H1 (cell line): ENCODE measurements at regions not wholly inside any gene's neighbourhood (a gene's known extent, or its start where the extent isn't known, plus 50 kb on each side); places are given as distances from the start of the nearest gene placed in this dataset.

Experiments used
- CTCF ChIA-PET: fragments of 300-600 bp; sonication (Branson Sonifier 250); formaldehyde crosslinking; loops from one replicate; lab custom pipeline; 2021; ENCODE audit not compliant: partially characterized antibody; lab: Charles Lee
- POLR2A ChIA-PET: fragments of 300-600 bp; sonication (Branson Sonifier 250); formaldehyde crosslinking; loops from one replicate; lab custom pipeline; 2021; ENCODE audit warnings: inconsistent platforms; ENCODE audit not compliant: partially characterized antibody; lab: Charles Lee
- DNase-seq, 2 experiments: peaks; one replicate each; pipeline versions ENCODE4 v3.0.0 to v3.0.0-alpha.2; 2010 to 2022; ENCODE audit warnings: low spot score in 2 of 2, low read depth in 1 of 2, mixed read lengths in 1 of 2
- FAIRE-seq: peaks from 2 replicates; lab custom pipeline; 2011; peaks lifted over from hg19 to GRCh38; lab: Jason Lieb, UNC
- H2AFZ ChIP-seq: 2 replicates; pipeline ENCODE4 v1.8.1; 2012; ENCODE audit warnings: low read length, inconsistent platforms
- H2AK5ac ChIP-seq: 2 replicates; pipeline ENCODE4 v1.6.1; 2013; ENCODE audit warnings: low read depth, low read length
- H2BK120ac ChIP-seq: replicated peaks from 2 replicates; pipeline ENCODE3; 2013; ENCODE audit warnings: low read depth, low read length, inconsistent platforms
- H2BK12ac ChIP-seq: 2 replicates; pipeline ENCODE4 v1.6.1; 2013; ENCODE audit warnings: low read depth, low read length
- H2BK15ac ChIP-seq: 2 replicates; pipeline ENCODE4 v1.6.1; 2013; ENCODE audit warnings: low read length
- H2BK20ac ChIP-seq: 2 replicates; pipeline ENCODE4 v1.6.1; 2013; ENCODE audit warnings: low read length
- H2BK5ac ChIP-seq: 2 replicates; pipeline ENCODE4 v1.6.1; 2013; ENCODE audit warnings: low read depth, low read length
- H3K14ac ChIP-seq: 2 replicates; pipeline ENCODE4 v1.6.1; 2013; ENCODE audit warnings: inconsistent platforms; ENCODE audit not compliant: insufficient read length
- H3K18ac ChIP-seq: 2 replicates; pipeline ENCODE4 v1.6.1; 2013; ENCODE audit warnings: low read length; ENCODE audit errors: extremely low read depth
- H3K23ac ChIP-seq: 2 replicates; pipeline ENCODE4 v1.6.1; 2013; ENCODE audit warnings: inconsistent platforms; ENCODE audit not compliant: insufficient read length
- H3K23me2 ChIP-seq: 2 replicates; pipeline ENCODE4 v1.6.1; 2013; ENCODE audit warnings: low read depth, low read length
- H3K27ac ChIP-seq: 2 replicates; pipeline ENCODE4 v1.6.1; 2011; ENCODE audit warnings: low read depth, low read length, inconsistent platforms
- H3K27me3 ChIP-seq, 4 experiments: replicated peaks in 1 of 4; 1 replicate in 1 of 4; 2 replicates in 3 of 4; pipeline versions ENCODE4 v1.6.1 to v1.8.1; 2011 to 2013; ENCODE audit warnings: low read length in 3 of 4, mild to moderate bottlenecking in 3 of 4, inconsistent platforms in 2 of 4, mixed read lengths in 2 of 4, moderate library complexity in 1 of 4; ENCODE audit not compliant: control insufficient read depth in 3 of 4, insufficient read depth in 3 of 4; ENCODE audit errors: extremely low read depth in 1 of 4
- H3K36me3 ChIP-seq, 4 experiments: 2 replicates each; pipeline versions ENCODE4 v1.6.1 to v1.8.1; 2011 to 2013; ENCODE audit warnings: mild to moderate bottlenecking in 4 of 4, low read length in 3 of 4, moderate library complexity in 2 of 4, control low read depth in 1 of 4, inconsistent platforms in 1 of 4; ENCODE audit not compliant: insufficient read depth in 4 of 4, control insufficient read depth in 2 of 4
- H3K4ac ChIP-seq: replicated peaks from 2 replicates; pipeline ENCODE3; 2013; ENCODE audit warnings: low read length, low read depth, mixed read lengths, inconsistent platforms; ENCODE audit not compliant: insufficient read length
- H3K4me1 ChIP-seq, 4 experiments: replicated peaks in 1 of 4; 1 replicate in 1 of 4; 2 replicates in 3 of 4; pipeline versions ENCODE4 v1.6.1 to v1.8.1; 2011 to 2013; ENCODE audit warnings: low read length in 3 of 4, inconsistent platforms in 2 of 4, mixed read lengths in 1 of 4; ENCODE audit not compliant: insufficient read depth in 4 of 4, control insufficient read depth in 3 of 4
- H3K4me2 ChIP-seq, 2 experiments: 2 replicates each; pipeline versions ENCODE4 v1.6.1 to v1.8.1; 2011 to 2013; ENCODE audit warnings: low read depth in 2 of 2, low read length in 2 of 2, control low read depth in 1 of 2, inconsistent platforms in 1 of 2, mild to moderate bottlenecking in 1 of 2; ENCODE audit not compliant: insufficient read depth in 1 of 2
- H3K4me3 ChIP-seq, 4 experiments: fragments of 200-600, 300-600 bp in 1 of 4; sonication (generic), shearing (Covaris generic), sonication (Bioruptor Twin) in 1 of 4; 2 replicates each; pipeline versions ENCODE4 v1.5.1 to v1.8.1; 2011 to 2016; ENCODE audit warnings: low read length in 4 of 4, low read depth in 3 of 4, control low read depth in 2 of 4, inconsistent platforms in 2 of 4, mild to moderate bottlenecking in 2 of 4, mixed read lengths in 1 of 4, moderate library complexity in 1 of 4; ENCODE audit not compliant: insufficient read depth in 2 of 4; ENCODE audit errors: extremely low read depth in 1 of 4
- H3K56ac ChIP-seq: replicated peaks from 2 replicates; pipeline ENCODE3; 2013; ENCODE audit warnings: low read depth, mild to moderate bottlenecking, mixed read lengths, low read length, inconsistent platforms; ENCODE audit not compliant: insufficient read length
- H3K79me1 ChIP-seq: 2 replicates; pipeline ENCODE4 v1.6.1; 2013; ENCODE audit warnings: low read depth, low read length, control low read depth
- H3K79me2 ChIP-seq, 2 experiments: 2 replicates each; pipeline versions ENCODE4 v1.6.1 to v1.8.1; 2012 to 2013; ENCODE audit warnings: low read length in 2 of 2, mild to moderate bottlenecking in 2 of 2, inconsistent platforms in 1 of 2; ENCODE audit not compliant: insufficient read depth in 2 of 2, control insufficient read depth in 1 of 2
- H3K9ac ChIP-seq, 4 experiments: replicated peaks in 1 of 4; 1 replicate in 1 of 4; 2 replicates in 3 of 4; pipeline versions ENCODE4 v1.6.1 to v1.8.1; 2011 to 2013; ENCODE audit warnings: low read depth in 3 of 4, low read length in 3 of 4, control low read depth in 2 of 4, mild to moderate bottlenecking in 2 of 4, moderate library complexity in 2 of 4, inconsistent platforms in 1 of 4; ENCODE audit errors: extremely low read depth in 1 of 4
- H3K9me3 ChIP-seq, 2 experiments: 2 replicates each; pipeline versions ENCODE4 v1.6.1 to v1.8.1; 2012 to 2013; ENCODE audit warnings: mild to moderate bottlenecking in 2 of 2, moderate library complexity in 2 of 2, control low read depth in 1 of 2, inconsistent platforms in 1 of 2, low read depth in 1 of 2, low read length in 1 of 2, mixed read lengths in 1 of 2; ENCODE audit not compliant: insufficient read depth in 2 of 2
- H4K20me1 ChIP-seq, 2 experiments: replicated peaks in 1 of 2; 2 replicates each; pipeline versions ENCODE3 to v1.8.1; 2011 to 2013; ENCODE audit warnings: inconsistent platforms in 2 of 2, low read length in 2 of 2, mild to moderate bottlenecking in 1 of 2; ENCODE audit not compliant: insufficient read depth in 2 of 2, control insufficient read depth in 1 of 2
- H4K5ac ChIP-seq: 2 replicates; pipeline ENCODE4 v1.6.1; 2013; ENCODE audit warnings: low read length, low read depth, mixed read lengths, inconsistent platforms; ENCODE audit not compliant: insufficient read length
- H4K8ac ChIP-seq: 2 replicates; pipeline ENCODE4 v1.8.0; 2013; ENCODE audit warnings: mild to moderate bottlenecking, moderate library complexity, low read length, inconsistent platforms; ENCODE audit not compliant: insufficient read depth; ENCODE audit errors: extremely low read depth
- H4K91ac ChIP-seq: replicated peaks from 2 replicates; pipeline ENCODE3; 2013; ENCODE audit warnings: low read length, mixed read lengths, inconsistent platforms; ENCODE audit not compliant: insufficient read length
- KDM5A ChIP-seq: fragments of 200-600 bp; IDR thresholded peaks from 2 replicates; pipeline ENCODE4 v1.7.1; 2012; ENCODE audit warnings: mild to moderate bottlenecking, low read length, inconsistent platforms, mixed read lengths
- WGBS, 2 experiments: shearing (Covaris generic) in 1 of 2; methylation state at CpG; one replicate each; pipeline versions ENCODE4 v1.1.6 to v1.1.7; 2013 to 2015; ENCODE audit warnings: low lambda C conversion rate in 2 of 2, mixed read lengths in 2 of 2, inconsistent platforms in 1 of 2, low coverage in 1 of 2, missing lambda C conversion rate in 1 of 2; ENCODE audit not compliant: insufficient replicate concordance in 2 of 2, insufficient coverage in 1 of 2, insufficient read length in 1 of 2; ENCODE audit errors: extremely low coverage in 1 of 2, missing lambda C conversion rate in 1 of 2; 5-methylcytosine and 5-hydroxymethylcytosine counted together

DNA sequence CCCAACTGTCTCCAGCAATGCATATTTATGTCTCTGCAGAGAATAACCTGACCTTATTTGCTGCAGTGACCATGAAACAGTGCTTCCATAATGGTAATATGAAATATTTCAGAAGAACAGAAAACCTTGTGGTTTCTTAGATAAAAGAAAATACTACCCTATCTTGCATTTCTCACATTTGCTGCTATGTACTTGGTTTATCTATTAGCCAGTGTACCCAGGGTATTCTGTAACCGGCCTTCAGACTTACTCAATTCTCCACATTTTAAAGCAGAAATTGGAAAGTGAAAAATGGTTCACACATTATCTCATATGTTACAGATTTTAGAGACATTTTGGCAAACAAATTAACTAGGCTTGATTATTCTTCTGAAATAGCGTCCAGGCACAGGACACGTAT is 57.9 kb upstream of the CCDC91 start:
- no peak overlapping the region for H3K18ac ChIP-seq
- TF ChIP-seq KDM5A: no peak
- TF ChIP-seq, all 59 proteins: peak for 0
- no peak overlapping the region for H3K14ac ChIP-seq
- H3K23ac ChIP-seq: no peak overlapping the region
- H3K27ac ChIP-seq: no peak overlapping the region
- H3K4me3 ChIP-seq: no peak overlapping the region
- H2BK5ac ChIP-seq: no peak overlapping the region
- no peak overlapping the region for H4K91ac ChIP-seq
- no peaks in the 10 kb centered on the region for H3K4me1 ChIP-seq
- CTCF ChIA-PET: no interaction called here
- no peak overlapping the region for H3K56ac ChIP-seq
- no peak overlapping the region for H3K4me2 ChIP-seq
- H4K8ac ChIP-seq: no peak overlapping the region
- no peaks in the 10 kb centered on the region for H3K79me2 ChIP-seq
- no peaks in the 10 kb centered on the region for H3K23me2 ChIP-seq
- H4K5ac ChIP-seq: no peak overlapping the region
- no peak overlapping the region for H2BK120ac ChIP-seq
- no peaks in the 10 kb centered on the region for H3K27me3 ChIP-seq
- no peaks in the 10 kb centered on the region for H4K20me1 ChIP-seq
- no peaks in the 10 kb centered on the region for H3K36me3 ChIP-seq
- no peak overlapping the region for H2BK15ac ChIP-seq
- H2AK5ac ChIP-seq: no peak overlapping the region
- no peak overlapping the region for H2AFZ ChIP-seq
- H3K79me1 ChIP-seq: no peaks in the 10 kb centered on the region
- no peak overlapping the region for H3K9ac ChIP-seq
- H3K4ac ChIP-seq: no peak overlapping the region
- POLR2A ChIA-PET: no interaction called here
- FAIRE-seq: no peak
- WGBS, 2 experiments: 85% methylated on average over 3 of the region's 3 CpGs; no CpG with 5 or more reads in 1 of the 2 experiments
- no peaks in the 10 kb centered on the region for H3K9me3 ChIP-seq
- H2BK20ac ChIP-seq: no peak overlapping the region
- H2BK12ac ChIP-seq: no peak overlapping the region
- DNase-seq: no peak
